Activated naive CD8-positive, alpha-beta T cell treated with anti-CD3 and anti-CD28 coated beads, Interleukin-2, amount 50 U/mL, for 24 hours (primary cell): ENCODE measurements at regions not wholly inside any gene's neighbourhood (a gene's known extent, or its start where the extent isn't known, plus 50 kb on each side); places are given as distances from the start of the nearest gene placed in this dataset.

Experiments
- ATAC-seq: fragments of 150-1000 bp; cut with Tn5 transposase; one replicate; pipeline ENCODE4 v1.10.0; 2021
- DNase-seq: peaks from one replicate; pipeline ENCODE4 v3.0.0; 2021
- H3K27ac Mint-ChIP-seq: one replicate; pipeline ENCODE4 v1.8.0; 2021; ENCODE audit warnings: mild to moderate bottlenecking, mixed read lengths
- H3K27me3 Mint-ChIP-seq: one replicate; pipeline ENCODE4 v1.8.0; 2021; ENCODE audit warnings: mixed read lengths
- H3K36me3 Mint-ChIP-seq: one replicate; pipeline ENCODE4 v1.8.0; 2021; ENCODE audit warnings: low read depth, mixed read lengths
- H3K4me1 Mint-ChIP-seq: one replicate; pipeline ENCODE4 v1.8.0; 2021; ENCODE audit warnings: mixed read lengths
- H3K4me3 Mint-ChIP-seq: one replicate; pipeline ENCODE4 v1.8.0; 2021; ENCODE audit warnings: mild to moderate bottlenecking, moderate library complexity, mixed read lengths
- H3K9me3 Mint-ChIP-seq: one replicate; pipeline ENCODE4 v1.8.0; 2021; ENCODE audit warnings: mixed read lengths

DNA sequence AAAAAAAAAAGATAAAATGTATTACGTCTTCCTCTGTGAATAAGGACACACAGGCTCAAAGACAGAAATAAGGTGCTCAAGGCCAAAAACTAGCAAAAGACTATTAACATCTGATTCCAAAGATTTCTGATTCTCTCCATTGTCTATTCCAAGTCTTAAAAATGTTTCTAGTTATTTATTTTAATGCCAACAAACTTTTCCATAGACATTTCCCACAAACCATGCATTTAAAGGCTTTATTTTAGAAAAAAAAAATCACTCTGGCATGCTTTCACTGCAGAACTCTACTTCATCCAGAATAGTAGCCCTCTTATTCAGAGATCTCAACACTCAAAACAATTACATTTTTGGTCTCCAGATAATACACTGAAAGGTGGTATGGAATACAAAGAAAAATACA lies 545.0 kb upstream of the TENM3 start:
- no peak overlapping the region for H3K4me3 Mint-ChIP-seq
- H3K27me3 Mint-ChIP-seq = no peaks in the 10 kb centered on the region
- no peaks in the 10 kb centered on the region for H3K4me1 Mint-ChIP-seq
- no peak for ATAC-seq
- peaks cover 7% of the 10 kb centered on the region for H3K9me3 Mint-ChIP-seq
- no peak for DNase-seq
- H3K36me3 Mint-ChIP-seq = no peaks in the 10 kb centered on the region
- H3K27ac Mint-ChIP-seq = no peak overlapping the region

GRCh38 chr4:181701214-181701613 lies 542.0 kb upstream of the TENM3 start:
- no peaks in the 10 kb centered on the region for H3K36me3 Mint-ChIP-seq
- DNase-seq = no peak
- H3K27me3 Mint-ChIP-seq = no peaks in the 10 kb centered on the region
- no peak overlapping the region for H3K27ac Mint-ChIP-seq
- no peak overlapping the region for H3K4me3 Mint-ChIP-seq
- no peak for ATAC-seq
- H3K4me1 Mint-ChIP-seq = no peaks in the 10 kb centered on the region
- peaks cover 3% of the 10 kb centered on the region for H3K9me3 Mint-ChIP-seq

DNA sequence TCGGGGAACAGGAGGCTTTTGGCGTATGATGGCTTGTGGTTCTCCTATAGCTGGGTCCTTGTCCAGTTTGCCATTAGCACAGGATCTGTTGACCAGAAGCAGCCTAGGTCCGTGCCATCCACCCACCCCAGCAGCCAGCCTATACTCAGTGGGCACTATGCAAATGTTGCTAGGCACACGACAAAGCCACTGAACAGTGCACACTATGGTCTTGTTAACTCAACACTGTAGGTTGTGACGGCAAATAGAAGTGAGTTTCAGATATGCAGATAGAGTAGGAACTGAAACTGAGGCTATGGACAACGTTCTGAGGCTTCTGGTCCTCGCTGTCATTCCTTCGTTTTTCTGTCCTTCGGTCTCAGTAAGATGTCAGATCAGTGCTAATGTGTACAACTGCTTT lies 541.3 kb upstream of the TENM3 start:
- no peak overlapping the region for H3K27ac Mint-ChIP-seq
- H3K36me3 Mint-ChIP-seq = no peaks in the 10 kb centered on the region
- no peak overlapping the region for H3K4me3 Mint-ChIP-seq
- peaks cover 2% of the 10 kb centered on the region for H3K9me3 Mint-ChIP-seq
- no peaks in the 10 kb centered on the region for H3K27me3 Mint-ChIP-seq
- ATAC-seq (no peak), DNase-seq (no peak)
- H3K4me1 Mint-ChIP-seq = no peaks in the 10 kb centered on the region

- no peaks in the 10 kb centered on the region for H3K27me3 Mint-ChIP-seq
- no peak overlapping the region for H3K4me3 Mint-ChIP-seq
- no peak overlapping the region for H3K27ac Mint-ChIP-seq
- no peak for ATAC-seq
- H3K36me3 Mint-ChIP-seq = no peaks in the 10 kb centered on the region
- no peaks in the 10 kb centered on the region for H3K9me3 Mint-ChIP-seq
- no peak for DNase-seq
- H3K4me1 Mint-ChIP-seq = no peaks in the 10 kb centered on the region
Measured at GRCh38 chr4:181702864-181703495, 540.2 kb upstream of the TENM3 start.

DNA sequence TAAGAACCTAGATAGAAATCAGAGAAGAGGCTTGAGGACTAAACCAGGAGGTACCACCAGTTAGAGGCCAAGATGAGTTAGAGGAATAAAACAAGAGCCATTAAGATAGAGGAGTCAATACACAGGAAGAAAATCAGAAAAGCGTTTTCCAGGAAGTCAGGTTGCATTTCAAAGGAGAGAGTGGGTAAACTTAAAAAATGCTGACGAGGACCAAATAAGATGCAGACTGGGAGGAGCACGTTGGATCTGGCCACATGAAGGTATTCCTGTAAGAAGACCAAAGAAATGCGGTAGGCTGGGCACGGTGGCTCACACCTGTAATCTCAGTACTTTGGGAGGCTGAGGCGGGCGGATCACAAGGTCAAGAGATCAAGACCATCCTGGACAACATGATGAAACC lies 533.1 kb upstream of the TENM3 start:
- ATAC-seq (no peak), DNase-seq (no peak)
- no peaks in the 10 kb centered on the region for H3K27me3 Mint-ChIP-seq
- H3K9me3 Mint-ChIP-seq = peaks cover 16% of the 10 kb centered on the region
- H3K4me1 Mint-ChIP-seq = no peaks in the 10 kb centered on the region
- no peaks in the 10 kb centered on the region for H3K36me3 Mint-ChIP-seq
- H3K27ac Mint-ChIP-seq = no peak overlapping the region
- no peak overlapping the region for H3K4me3 Mint-ChIP-seq

DNA sequence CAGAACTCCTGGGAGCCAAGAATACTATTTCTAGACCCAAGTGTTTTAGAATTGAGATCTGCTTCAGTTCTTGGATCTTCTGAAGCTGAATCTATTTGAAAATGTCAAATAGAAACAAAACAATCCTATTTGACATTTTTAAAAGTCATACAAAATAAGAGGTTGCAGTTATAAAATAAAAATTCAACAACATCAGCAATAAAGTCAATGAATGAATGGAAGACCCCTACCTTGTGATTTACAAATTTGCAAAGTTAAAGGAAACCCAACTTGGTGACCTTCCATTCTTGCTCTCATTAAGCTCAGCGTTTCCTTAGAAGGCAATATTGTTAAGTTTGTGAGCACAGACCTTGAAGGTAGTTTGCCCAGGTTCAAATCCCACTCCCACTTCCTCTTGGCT lies 531.8 kb upstream of the TENM3 start:
- H3K27ac Mint-ChIP-seq = no peak overlapping the region
- H3K9me3 Mint-ChIP-seq = peaks cover 16% of the 10 kb centered on the region
- H3K4me3 Mint-ChIP-seq = no peak overlapping the region
- H3K27me3 Mint-ChIP-seq = no peaks in the 10 kb centered on the region
- no peaks in the 10 kb centered on the region for H3K4me1 Mint-ChIP-seq
- no peak for DNase-seq
- ATAC-seq = no peak
- H3K36me3 Mint-ChIP-seq = no peaks in the 10 kb centered on the region

DNA sequence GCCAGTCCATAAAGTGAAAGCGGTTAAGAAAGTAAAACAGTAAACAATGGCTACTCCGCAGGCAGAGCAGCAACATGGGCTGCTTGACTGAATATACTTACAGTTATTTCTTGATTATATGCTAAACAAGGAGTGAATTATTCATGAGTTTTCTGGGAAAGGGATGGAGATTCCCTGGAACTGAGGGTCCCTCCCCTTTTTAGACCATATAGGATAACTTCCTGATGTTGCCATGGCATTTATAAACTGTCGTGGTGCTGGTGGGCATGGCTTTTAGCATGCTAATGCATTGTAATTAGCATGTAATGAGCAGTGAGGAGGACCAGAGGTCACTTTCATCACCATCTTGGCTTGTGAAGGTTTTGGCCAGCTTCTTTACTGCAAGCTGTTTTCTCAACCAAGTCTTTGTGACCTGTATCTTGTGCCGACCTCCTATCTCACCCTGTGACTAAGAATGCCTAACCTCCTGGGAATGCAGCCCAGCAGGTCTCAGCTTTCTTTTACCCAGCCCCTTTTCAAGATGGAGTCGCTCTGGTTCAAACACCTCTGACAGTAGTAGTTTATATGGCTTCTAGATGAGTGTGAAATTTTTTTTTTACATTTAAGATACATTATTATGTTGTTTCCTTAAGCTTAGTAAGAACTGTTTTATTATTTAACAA lies 514.8 kb upstream of the TENM3 start:
- ATAC-seq = no peak
- no peak for DNase-seq
- H3K27ac Mint-ChIP-seq = no peak overlapping the region
- H3K4me1 Mint-ChIP-seq = no peaks in the 10 kb centered on the region
- H3K9me3 Mint-ChIP-seq = peaks cover 37% of the 10 kb centered on the region
- H3K4me3 Mint-ChIP-seq = no peak overlapping the region
- no peaks in the 10 kb centered on the region for H3K36me3 Mint-ChIP-seq
- no peaks in the 10 kb centered on the region for H3K27me3 Mint-ChIP-seq

DNA sequence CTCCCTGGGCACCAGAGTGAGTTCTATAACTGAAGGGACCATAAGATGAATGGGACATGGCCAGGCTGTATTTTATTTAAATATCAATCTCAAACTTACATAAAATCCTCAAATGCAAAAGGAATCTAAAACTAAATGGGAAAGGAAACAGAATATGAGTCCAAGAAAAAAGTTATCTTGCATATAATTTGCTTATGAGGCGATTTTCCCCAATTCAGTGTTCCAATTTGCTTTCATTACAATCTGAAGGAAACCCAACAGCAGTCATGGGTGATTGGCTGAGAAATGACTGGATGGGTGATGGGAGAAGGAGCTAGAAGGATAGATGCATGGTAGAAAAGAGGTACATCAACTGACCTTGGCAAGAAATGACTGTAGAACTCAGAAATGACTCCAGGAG lies 511.3 kb upstream of the TENM3 start:
- no peak for DNase-seq
- H3K27me3 Mint-ChIP-seq = no peaks in the 10 kb centered on the region
- H3K27ac Mint-ChIP-seq = no peak overlapping the region
- no peak overlapping the region for H3K4me3 Mint-ChIP-seq
- no peak for ATAC-seq
- peaks cover 23% of the 10 kb centered on the region for H3K9me3 Mint-ChIP-seq
- H3K4me1 Mint-ChIP-seq = no peaks in the 10 kb centered on the region
- H3K36me3 Mint-ChIP-seq = no peaks in the 10 kb centered on the region

- Mint-ChIP-seq H3K36me3 (no peaks in the 10 kb centered on the region), H3K4me1 (no peaks in the 10 kb centered on the region), H3K27ac (no peak overlapping the region), H3K9me3 (peaks cover 8% of the 10 kb centered on the region), H3K4me3 (no peak overlapping the region), H3K27me3 (no peaks in the 10 kb centered on the region)
- ATAC-seq (no peak), DNase-seq (no peak)
Measured at GRCh38 chr4:181737744-181738143, 505.5 kb upstream of the TENM3 start.

GRCh38 chr4:181739031-181739430 lies 504.2 kb upstream of the TENM3 start:
- Mint-ChIP-seq H3K4me1 (no peaks in the 10 kb centered on the region), H3K36me3 (no peaks in the 10 kb centered on the region), H3K9me3 (peaks cover 8% of the 10 kb centered on the region), H3K4me3 (no peak overlapping the region), H3K27ac (no peak overlapping the region), H3K27me3 (no peaks in the 10 kb centered on the region)
- DNase-seq (no peak), ATAC-seq (no peak)

DNA sequence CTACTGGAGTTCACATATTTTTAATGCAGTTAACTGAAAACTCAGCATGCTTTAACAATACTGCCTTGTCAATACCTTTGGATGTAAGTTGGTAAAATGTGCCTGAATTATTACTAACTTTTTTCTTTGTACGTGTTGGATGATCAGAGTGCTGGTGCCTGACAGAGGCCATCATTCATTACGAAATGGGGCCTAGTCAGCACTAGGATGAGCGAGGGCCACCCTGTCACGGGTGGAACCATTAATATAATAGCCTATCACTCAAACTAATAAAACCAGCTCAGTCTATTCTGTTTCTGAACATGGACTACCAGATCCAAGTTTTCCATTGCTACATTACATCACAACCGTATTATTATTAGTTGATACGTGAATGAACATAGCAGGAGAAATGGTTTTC lies 501.7 kb upstream of the TENM3 start:
- peaks cover 8% of the 10 kb centered on the region for H3K9me3 Mint-ChIP-seq
- no peaks in the 10 kb centered on the region for H3K4me1 Mint-ChIP-seq
- H3K4me3 Mint-ChIP-seq = no peak overlapping the region
- H3K27me3 Mint-ChIP-seq = no peaks in the 10 kb centered on the region
- no peaks in the 10 kb centered on the region for H3K36me3 Mint-ChIP-seq
- ATAC-seq (no peak), DNase-seq (no peak)
- no peak overlapping the region for H3K27ac Mint-ChIP-seq

- H3K4me3 Mint-ChIP-seq = no peak overlapping the region
- H3K4me1 Mint-ChIP-seq = no peaks in the 10 kb centered on the region
- no peaks in the 10 kb centered on the region for H3K36me3 Mint-ChIP-seq
- H3K27me3 Mint-ChIP-seq = no peaks in the 10 kb centered on the region
- H3K27ac Mint-ChIP-seq = no peak overlapping the region
- peaks cover 4% of the 10 kb centered on the region for H3K9me3 Mint-ChIP-seq
- DNase-seq (no peak), ATAC-seq (no peak)
Measured at GRCh38 chr4:181745933-181746625, 497.1 kb upstream of the TENM3 start.

- Mint-ChIP-seq H3K4me1 (no peaks in the 10 kb centered on the region), H3K27ac (no peak overlapping the region), H3K9me3 (no peaks in the 10 kb centered on the region), H3K4me3 (no peak overlapping the region), H3K27me3 (no peaks in the 10 kb centered on the region), H3K36me3 (no peaks in the 10 kb centered on the region)
- no peak for ATAC-seq
- DNase-seq = no peak
Measured at GRCh38 chr4:181748581-181748980, 494.6 kb upstream of the TENM3 start.

GRCh38 chr4:181752516-181752915 lies 490.7 kb upstream of the TENM3 start:
- H3K27me3 Mint-ChIP-seq = no peaks in the 10 kb centered on the region
- DNase-seq = no peak
- no peak overlapping the region for H3K27ac Mint-ChIP-seq
- H3K4me3 Mint-ChIP-seq = no peak overlapping the region
- no peak for ATAC-seq
- H3K9me3 Mint-ChIP-seq = no peaks in the 10 kb centered on the region
- no peaks in the 10 kb centered on the region for H3K36me3 Mint-ChIP-seq
- H3K4me1 Mint-ChIP-seq = no peaks in the 10 kb centered on the region

- Mint-ChIP-seq H3K27ac (no peak overlapping the region), H3K27me3 (no peaks in the 10 kb centered on the region), H3K4me3 (no peak overlapping the region), H3K36me3 (no peaks in the 10 kb centered on the region), H3K9me3 (no peaks in the 10 kb centered on the region), H3K4me1 (no peaks in the 10 kb centered on the region)
- ATAC-seq (no peak), DNase-seq (no peak)
Measured at GRCh38 chr4:181753207-181753606, 490.0 kb upstream of the TENM3 start.
